ENCODE measurements at regions not wholly inside any gene's neighbourhood (a gene's known extent, or its start where the extent isn't known, plus 50 kb on each side); places are given as distances from the start of the nearest gene placed in this dataset.
A peak's percentile ranks its signal among the peaks of the same experiment; 100 is the strongest.

GRCh38 chr17:77328823-77329740 lies 188.3 kb downstream of the SEC14L1 start:
- peak overlapping the region; percentile 100 for H3K27ac ChIP-seq
- ChIA-PET CTCF (interaction anchor here (0.6 to 2.4 kb wide), 3 partner anchors 17 to 101 kb away, joined by 3 to 6 read pairs (median 3); no protein-coding TSS in a partner anchor), POLR2A (ENCODE audit: low non-redundant PET) (interaction anchor here (0.6 kb wide), 1 partner anchor 143 kb away, joined by 3 read pairs; no protein-coding TSS in a partner anchor)
- no peak for TF ChIP-seq CTCF (conservative IDR thresholded peaks at IDR 0.05; ENCODE audit: low read depth)
- no peak for DNase-seq (ENCODE audit: low spot score)

- peak overlapping the region; percentile 100 for H3K27ac ChIP-seq
- CTCF ChIA-PET: interaction anchor here (1.5 to 2.4 kb wide), 2 partner anchors 8 to 100 kb away, joined by 3 to 6 read pairs; no protein-coding TSS in a partner anchor
- POLR2A ChIA-PET (ENCODE audit: low non-redundant PET): interaction anchor here (0.6 kb wide), 1 partner anchor 142 kb away, joined by 3 read pairs; no protein-coding TSS in a partner anchor
- TF ChIP-seq CTCF (conservative IDR thresholded peaks at IDR 0.05; ENCODE audit: low read depth): no peak
- DNase-seq (ENCODE audit: low spot score): no peak
Measured at GRCh38 chr17:77329741-77330531, 189.2 kb downstream of the SEC14L1 start.

GRCh38 chr17:77330602-77331081 lies 189.9 kb downstream of the SEC14L1 start:
- POLR2A ChIA-PET (ENCODE audit: low non-redundant PET): no interaction called here
- no peak for TF ChIP-seq CTCF (conservative IDR thresholded peaks at IDR 0.05; ENCODE audit: low read depth)
- CTCF ChIA-PET: interaction anchor here (0.6 to 2.4 kb wide), 8 partner anchors 9 to 683 kb away, joined by 3 to 14 read pairs (median 3); no protein-coding TSS in a partner anchor
- DNase-seq (ENCODE audit: low spot score): no peak
- H3K27ac ChIP-seq: peak overlapping the region; percentile 100

DNA sequence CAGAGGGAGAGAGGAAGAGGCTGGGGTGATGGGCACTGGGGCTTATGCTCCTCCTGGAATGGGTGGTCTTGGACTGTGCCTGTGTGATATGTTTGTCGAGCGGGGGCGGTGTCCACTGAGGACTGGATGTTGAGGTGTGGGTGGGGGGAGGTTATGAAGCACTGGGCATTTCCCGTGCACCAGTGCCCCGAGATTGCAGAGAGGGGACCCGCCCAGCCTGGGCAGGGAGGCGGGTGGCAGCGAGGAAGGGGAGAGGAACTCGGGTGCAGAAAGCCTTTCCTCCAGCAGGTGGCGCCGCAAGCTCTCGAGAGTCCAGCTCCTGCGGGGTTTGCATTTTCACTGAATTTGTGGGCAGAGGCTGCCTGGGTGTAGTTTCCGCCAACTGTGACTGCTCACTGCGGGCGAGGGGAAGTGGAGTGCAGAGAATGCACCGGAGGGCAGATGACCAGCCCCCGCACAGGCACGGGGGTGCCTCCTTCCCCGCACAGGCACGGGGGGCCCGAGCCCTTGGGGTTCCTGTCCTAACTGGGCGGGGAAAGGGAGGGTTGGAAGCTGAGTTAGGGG lies 190.6 kb downstream of the SEC14L1 start:
- POLR2A ChIA-PET (ENCODE audit: low non-redundant PET): no interaction called here
- TF ChIP-seq CTCF (conservative IDR thresholded peaks at IDR 0.05; ENCODE audit: low read depth): peak; percentile 95

GRCh38 chr17:77332034-77332971 lies 191.5 kb downstream of the SEC14L1 start:
- ChIA-PET POLR2A (ENCODE audit: low non-redundant PET) (no interaction called here), CTCF (interaction anchor here (0.5 to 2.4 kb wide), 17 partner anchors 8 to 867 kb away, joined by 3 to 14 read pairs (median 3); no protein-coding TSS in a partner anchor)
- H3K27ac ChIP-seq: peak overlapping the region; percentile 100
- no peak for TF ChIP-seq CTCF (conservative IDR thresholded peaks at IDR 0.05; ENCODE audit: low read depth)
- DNase-seq (ENCODE audit: low spot score): no peak

More for the DNA sequence above, 190.6 kb downstream of the SEC14L1 start:
- DNase-seq (ENCODE audit: low spot score): peak; percentile 81
- CTCF ChIA-PET: interaction anchor here (0.6 to 2.4 kb wide), 18 partner anchors 9 to 868 kb away, joined by 3 to 14 read pairs (median 3); no protein-coding TSS in a partner anchor
- H3K27ac ChIP-seq: peak overlapping the region; percentile 100
